ENCODE measurements at regions not wholly inside any gene's neighbourhood (a gene's known extent, or its start where the extent isn't known, plus 50 kb on each side); places are given as distances from the start of the nearest gene placed in this dataset.

- Histone ChIP-seq H3K27ac (no peak overlapping the region), H3K27me3 (no peaks in the 10 kb centered on the region), H3K4me1 (replicated peaks in 1 of 2) (no peaks in the 10 kb centered on the region), H3K36me3 (replicated peaks in 1 of 2) (no peaks in the 10 kb centered on the region), H3K9me3 (replicated peaks in 1 of 3) (no peaks in the 10 kb centered on the region), H3K4me3 (no peak overlapping the region)
- 64 to 76% (median 73%) methylated on average over 1 of the region's 1 CpG for WGBS, 4 donors
- intact Hi-C loops (cut with DNase I): no loop called here
- no peak for DNase-seq
- no peak for TF ChIP-seq CTCF (IDR thresholded peaks at IDR 0.05)
- no peak for TF ChIP-seq POLR2A (IDR thresholded peaks at IDR 0.05)
Measured at GRCh38 chr12:38547586-38547985, 231.0 kb downstream of the ALG10B start.

- Histone ChIP-seq H3K27me3 (no peaks in the 10 kb centered on the region), H3K4me1 (replicated peaks in 1 of 2) (no peaks in the 10 kb centered on the region), H3K27ac (no peak overlapping the region), H3K9me3 (replicated peaks in 1 of 3) (no peaks in the 10 kb centered on the region), H3K36me3 (replicated peaks in 1 of 2) (no peaks in the 10 kb centered on the region), H3K4me3 (no peak overlapping the region)
- no peak for DNase-seq
- intact Hi-C loops (cut with DNase I): no loop called here
- TF ChIP-seq CTCF (IDR thresholded peaks at IDR 0.05) (no peak), POLR2A (IDR thresholded peaks at IDR 0.05) (no peak)
- WGBS, 4 donors: 47 to 54% (median 50%) methylated on average over 5 of the region's 5 CpGs
Measured at GRCh38 chr12:38555620-38556591, 239.3 kb downstream of the ALG10B start.

- Histone ChIP-seq H3K36me3 (replicated peaks in 1 of 2) (no peaks in the 10 kb centered on the region), H3K9me3 (replicated peaks in 1 of 3) (no peaks in the 10 kb centered on the region), H3K27ac (no peak overlapping the region), H3K4me1 (replicated peaks in 1 of 2) (no peaks in the 10 kb centered on the region), H3K27me3 (no peaks in the 10 kb centered on the region), H3K4me3 (no peak overlapping the region)
- intact Hi-C loops (cut with DNase I): no loop called here
- DNase-seq: no peak
- 38 to 45% (median 41%) methylated on average over 2 of the region's 2 CpGs for whole genome bisulfite sequencing, 4 donors
- TF ChIP-seq POLR2A (IDR thresholded peaks at IDR 0.05): no peak
- TF ChIP-seq CTCF (IDR thresholded peaks at IDR 0.05): no peak
Measured at GRCh38 chr12:38556647-38557046, 240.1 kb downstream of the ALG10B start.

GRCh38 chr12:38585086-38585485 is 268.5 kb downstream of the ALG10B start:
- no peaks in the 10 kb centered on the region for H3K9me3 ChIP-seq (replicated peaks in 1 of 3)
- intact Hi-C loops (cut with DNase I): no loop called here

More at GRCh38 chr12:38585086-38585485, 268.5 kb downstream of the ALG10B start:
- Histone ChIP-seq H3K4me1 (replicated peaks in 1 of 2) (no peaks in the 10 kb centered on the region), H3K4me3 (no peak overlapping the region), H3K27ac (no peak overlapping the region), H3K36me3 (replicated peaks in 1 of 2) (no peaks in the 10 kb centered on the region), H3K27me3 (no peaks in the 10 kb centered on the region)
- no peak for DNase-seq
- WGBS, 4 donors: 73 to 76% (median 74%) methylated on average over 2 of the region's 2 CpGs
- TF ChIP-seq POLR2A (IDR thresholded peaks at IDR 0.05) (no peak), CTCF (IDR thresholded peaks at IDR 0.05) (no peak)
